NCI-H460 (cell line): ENCODE measurements at regions not wholly inside any gene's neighbourhood (a gene's known extent, or its start where the extent isn't known, plus 50 kb on each side); places are given as distances from the start of the nearest gene placed in this dataset.
"Not testable (repeated sequence)": the region's sequence is repeated elsewhere in the genome, so short reads cannot be mapped to it uniquely, and the experiment has no call there.

ENCODE experiments used
- DNase-seq: peaks from one replicate; pipeline ENCODE4 v3.0.0-alpha.2; 2016; ENCODE audit warnings: low read depth; ENCODE audit errors: extremely low read depth

DNA sequence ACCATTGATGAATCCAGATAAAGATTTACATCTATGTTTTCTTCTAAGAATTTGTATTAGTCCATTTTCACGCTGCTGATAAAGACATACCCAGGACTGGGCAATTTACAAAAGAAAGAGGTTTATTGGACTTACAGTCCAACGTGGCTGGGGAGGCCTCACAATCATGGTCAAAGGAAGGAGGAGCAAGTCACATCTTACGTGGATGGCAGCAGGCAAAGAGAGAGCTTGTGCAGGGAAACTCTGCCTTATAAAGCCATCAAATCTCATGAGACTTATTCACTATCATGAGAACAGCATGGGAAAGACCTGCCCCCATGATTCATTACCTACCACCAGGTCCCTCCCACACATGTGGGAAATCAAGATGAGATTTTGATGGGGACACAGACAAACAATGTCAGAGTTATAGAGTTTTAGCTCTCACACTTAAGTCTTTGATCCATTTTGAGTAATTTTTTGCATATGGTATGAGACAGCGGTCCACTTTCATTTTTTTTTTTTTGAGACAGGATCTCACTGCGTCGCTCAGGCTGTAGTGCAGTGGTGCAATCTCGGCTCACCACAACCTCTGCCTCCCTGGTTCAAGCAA is 53.5 kb upstream of the JADE2 start:
- DNase-seq: not testable (repeated sequence)

DNA sequence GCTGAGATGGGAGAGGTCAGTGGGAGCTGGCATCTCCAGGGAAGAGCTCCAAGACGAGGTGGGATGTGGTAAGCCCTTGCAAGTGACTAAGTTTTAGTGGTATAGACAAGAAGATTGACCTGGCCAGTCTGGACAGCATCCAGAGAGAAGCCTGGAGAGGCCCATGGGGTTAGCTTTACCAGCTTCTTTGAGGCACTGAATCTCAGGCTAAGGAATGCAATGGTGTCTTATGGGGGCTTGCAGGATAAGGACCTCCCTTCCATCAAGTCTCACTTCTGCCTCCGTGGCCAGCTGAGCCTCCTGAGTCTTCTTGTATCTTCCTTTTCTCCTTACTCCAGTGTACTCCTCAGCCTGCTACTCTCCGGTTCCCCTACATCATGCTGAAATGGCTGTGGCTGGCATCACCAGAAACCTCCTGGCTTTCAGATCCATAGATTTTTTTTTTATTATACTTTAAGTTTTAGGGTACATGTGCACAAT is 56.5 kb upstream of the JADE2 start:
- DNase-seq: no peak

DNA sequence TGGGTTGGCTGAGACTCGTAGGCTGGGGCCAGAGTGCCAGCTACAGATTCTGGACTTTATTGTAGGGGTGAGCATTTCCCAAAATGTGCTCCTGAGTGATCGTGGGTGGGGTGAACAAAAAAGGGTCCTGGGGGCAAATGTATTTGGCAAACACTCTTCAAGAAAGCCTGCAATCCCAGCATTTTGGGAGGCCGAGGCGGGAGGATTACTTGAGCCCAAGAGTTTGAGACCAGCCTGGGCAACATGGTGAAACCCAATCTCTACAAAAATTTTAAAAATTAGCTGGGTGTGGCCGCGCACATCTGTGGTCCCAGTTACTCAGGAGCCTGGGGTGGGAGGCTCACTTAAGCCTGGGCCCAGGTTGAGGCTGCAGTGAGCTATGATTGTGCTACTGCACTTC is 55.5 kb upstream of the CDKN2AIPNL start:
- no peak for DNase-seq

DNA sequence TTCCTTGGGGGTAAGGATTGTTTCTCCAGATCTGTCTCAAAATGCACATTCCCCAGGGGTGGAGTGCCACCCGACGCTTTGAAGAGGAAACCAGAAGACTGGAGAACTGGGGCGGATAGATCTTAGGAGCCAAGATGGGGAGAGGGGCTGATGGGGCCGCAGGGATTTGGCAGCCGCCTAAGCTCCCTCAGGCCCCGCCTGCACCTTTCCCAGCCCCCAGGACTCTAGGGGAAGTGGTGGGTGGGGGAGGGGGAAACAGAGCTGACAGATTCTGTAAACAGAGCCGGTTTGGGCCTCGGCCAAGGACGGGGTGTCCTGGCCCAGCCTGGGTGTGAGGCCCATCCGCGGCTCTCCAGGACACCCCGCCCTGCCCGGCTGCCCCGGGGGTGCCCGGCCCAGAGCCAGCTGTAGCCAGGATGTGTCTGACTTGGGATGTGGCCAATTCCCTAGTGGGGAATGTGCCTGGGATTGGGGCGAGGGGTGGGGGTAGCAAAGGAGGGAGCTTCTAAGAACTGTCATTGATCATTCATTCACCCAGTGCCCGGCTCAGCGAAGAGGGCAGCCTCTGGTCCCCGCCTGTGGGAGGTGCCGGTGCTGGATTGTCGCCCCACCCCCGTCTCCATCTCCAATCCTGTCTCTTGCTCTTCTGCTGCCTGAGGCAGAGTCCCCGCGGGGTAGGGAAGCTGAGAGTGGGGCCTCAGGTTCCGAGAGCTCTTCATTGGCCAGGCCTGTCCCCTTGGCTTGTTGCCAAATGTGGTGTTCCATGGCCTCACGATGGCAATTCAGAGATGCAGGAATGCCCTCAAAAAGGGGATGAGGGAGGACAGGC is 54.8 kb upstream of the CDKN2AIPNL start:
- DNase-seq: peak; percentile 85

DNA sequence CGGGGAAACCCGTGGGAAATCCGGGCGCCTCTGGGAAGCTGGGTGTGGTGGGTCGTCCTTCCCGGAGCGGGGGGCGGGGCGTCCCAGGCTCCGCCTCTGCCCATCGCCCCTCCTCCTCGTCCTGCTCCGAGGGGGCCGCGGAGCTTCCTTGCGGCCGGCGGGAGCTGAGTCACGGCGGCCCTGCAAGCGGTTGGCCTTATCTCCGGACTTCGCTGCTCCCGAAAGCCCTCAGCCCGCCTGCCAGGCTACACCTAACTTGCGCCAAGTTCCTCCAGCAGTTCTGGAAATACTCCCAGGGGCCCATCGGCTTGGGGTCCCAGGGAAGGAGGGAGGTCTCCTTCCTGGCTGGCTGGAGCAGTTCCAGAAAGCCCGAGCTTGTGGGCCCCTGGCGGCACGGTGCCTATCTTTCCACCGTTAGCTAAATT is 54.1 kb upstream of the CDKN2AIPNL start:
- DNase-seq: peak; percentile 86

DNA sequence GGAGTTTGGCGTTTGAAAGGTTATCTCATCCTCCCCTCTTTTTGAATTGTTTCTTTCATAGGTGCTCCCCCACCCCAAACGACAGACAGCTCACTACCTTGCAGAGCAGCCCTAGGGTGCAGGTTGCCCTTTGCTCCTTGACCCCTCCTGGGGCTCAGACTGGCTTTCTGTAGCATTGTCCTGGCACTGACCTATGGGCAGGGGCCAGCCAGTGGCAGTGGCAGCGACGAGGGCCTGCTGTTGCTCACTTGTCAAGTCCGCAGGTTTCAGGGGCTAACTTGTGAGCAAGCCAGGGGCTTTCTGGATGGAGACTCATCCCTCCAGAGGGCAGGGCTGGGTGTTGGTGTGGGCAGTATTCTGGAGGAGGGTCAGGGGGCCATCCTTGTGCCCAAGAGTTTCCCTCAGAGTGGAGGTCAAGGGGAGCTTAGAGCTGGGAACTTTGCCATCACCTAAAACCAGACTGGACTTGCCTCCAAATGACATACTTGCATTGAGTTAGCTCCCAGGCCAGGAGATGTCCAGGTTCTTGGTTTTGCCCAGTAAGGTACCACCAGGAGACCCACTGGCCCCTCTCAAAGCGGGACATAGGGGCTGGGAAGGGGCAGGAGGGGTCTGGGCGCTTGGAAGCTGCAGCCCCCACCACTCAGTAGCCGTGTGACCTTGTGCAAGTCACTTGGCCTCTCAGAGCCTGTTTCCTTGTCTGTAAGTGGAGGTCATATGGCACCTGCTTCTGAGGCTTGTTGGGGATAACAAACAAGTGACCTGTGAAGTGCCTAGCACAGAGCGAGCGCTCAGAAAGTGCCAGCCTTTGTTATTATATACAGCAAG is 53.5 kb upstream of the CDKN2AIPNL start:
- DNase-seq: no peak

DNA sequence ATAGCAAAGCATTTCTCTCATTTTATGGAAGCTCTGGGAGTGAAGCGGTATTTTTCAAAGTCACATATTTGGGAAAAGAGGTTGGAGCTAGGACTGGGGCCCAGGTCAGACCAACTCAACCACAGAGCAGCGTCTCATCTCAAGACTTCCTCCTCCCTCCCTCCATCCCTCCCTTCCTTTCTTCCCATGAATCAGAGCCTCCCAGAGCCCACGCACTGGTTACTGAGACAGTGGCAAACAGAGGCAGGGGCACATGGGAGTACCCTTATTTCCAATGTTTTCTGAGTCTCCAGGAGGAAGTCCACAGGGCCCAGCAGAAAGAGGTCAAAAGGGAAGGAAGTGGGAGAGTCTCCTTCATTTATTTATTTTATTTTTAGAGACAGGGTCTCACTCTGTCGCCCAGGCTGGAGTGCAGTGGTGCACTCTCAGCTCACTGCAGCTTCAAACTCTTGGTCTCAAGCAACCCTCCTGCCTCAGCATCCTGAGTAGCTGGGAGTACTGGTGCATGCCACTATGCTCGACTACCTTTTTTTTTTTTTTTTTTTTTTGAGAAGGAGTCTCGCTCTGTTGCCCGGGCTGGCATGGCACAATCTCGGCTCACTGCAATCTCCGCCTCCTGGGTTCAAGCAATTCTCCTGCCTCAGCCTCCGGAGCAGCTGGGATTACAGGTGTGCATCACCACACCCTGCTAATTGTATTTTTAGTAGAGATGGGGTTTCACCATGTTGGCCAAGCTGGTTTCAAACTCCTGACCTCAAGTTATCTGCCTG is 52.5 kb upstream of the CDKN2AIPNL start:
- no peak for DNase-seq

DNA sequence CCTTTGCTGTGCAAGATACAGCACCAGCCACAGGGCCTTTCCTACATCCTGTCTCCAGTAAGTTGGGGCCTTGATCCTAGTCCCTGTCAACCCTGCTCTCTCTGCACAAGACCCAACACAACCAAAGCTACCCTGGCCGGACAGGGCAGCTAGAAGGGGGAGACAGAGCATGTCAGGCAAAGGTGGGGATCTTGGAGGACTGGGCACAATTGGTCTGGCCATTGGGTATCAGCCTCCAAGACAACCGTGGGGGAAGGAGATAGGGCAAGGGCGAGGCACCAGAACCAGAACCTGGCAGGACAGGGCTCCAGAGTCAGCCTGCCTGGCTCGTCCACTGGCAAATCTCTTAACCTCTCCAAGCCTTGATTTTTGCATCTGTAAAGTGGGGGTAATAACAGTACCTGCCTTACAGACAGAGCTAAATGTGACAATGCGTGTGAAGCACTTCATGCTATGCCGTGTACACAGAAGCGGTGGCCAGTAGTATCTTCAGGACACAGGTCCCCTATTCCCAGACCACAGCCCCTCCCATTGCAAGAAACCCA is 51.6 kb upstream of the CDKN2AIPNL start:
- DNase-seq: no peak

DNA sequence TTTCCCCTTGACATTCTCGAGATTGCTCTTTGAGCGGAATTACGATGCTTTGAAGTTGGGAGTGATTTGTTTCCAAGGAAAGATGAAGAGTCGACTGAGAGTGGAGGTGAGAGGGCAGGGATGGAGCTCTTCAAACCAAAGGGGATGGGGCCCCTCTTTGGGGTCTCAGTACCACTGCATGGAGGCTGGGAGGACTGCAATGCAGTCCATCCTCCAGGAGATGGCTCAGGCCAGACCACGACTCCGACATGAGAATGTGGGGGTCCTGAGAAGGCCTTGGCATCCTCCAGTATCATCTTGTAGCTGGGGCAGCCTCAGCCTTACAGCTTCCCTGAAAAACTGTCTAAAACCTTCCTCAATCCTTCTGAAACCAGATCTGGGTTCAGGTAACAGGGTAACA is 51.1 kb upstream of the CDKN2AIPNL start:
- no peak for DNase-seq

DNA sequence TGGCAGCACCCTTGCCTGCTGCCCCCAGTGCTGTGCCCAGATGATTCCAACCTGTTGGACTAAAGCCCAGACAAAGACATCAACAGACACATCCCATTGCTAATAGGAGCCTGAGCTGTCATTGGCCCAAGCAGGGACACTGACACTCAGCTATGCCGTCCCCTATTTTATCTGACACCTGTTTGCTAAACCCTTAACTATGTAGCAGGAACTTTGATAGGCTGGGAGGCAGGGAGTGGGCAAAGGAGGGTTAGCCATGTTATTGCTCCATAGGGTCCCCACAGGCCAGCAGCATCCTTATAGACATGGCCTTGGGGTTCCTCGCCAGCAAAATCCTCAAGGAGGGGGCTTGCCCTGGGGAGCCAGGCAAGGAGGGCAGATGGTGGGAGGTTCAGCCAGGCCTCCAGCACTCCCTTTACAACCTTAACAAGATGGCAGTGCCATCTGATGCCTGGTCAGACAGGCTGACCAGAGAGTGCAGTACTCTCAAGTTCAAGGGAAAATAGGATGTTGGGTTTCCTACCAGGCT is 50.4 kb upstream of the CDKN2AIPNL start:
- no peak for DNase-seq
